ENCODE measurements at regions not wholly inside any gene's neighbourhood (a gene's known extent, or its start where the extent isn't known, plus 50 kb on each side); places are given as distances from the start of the nearest gene placed in this dataset.

DNA sequence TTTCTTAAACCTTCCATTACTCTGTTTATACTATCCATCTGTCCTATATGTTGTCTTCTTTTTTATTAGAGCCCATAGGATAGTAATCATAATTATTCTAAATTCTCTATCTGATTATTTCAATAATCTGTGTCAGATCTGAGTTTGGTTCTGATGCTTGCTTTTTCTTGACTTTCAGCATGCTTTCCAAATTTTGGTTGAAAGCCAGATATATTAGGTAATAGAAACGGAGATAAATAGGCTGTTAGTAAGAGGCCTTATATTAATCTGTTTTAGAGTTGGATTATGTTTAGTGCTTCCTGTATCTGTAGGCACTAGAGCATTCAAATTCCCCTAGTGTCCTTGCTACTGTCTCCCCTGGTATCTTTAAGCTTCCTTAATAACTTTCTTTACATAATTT is 939.9 kb upstream of the GHITM start:
- DNase-seq (ENCODE audit: low spot score in 2 of 2), result no peak

DNA sequence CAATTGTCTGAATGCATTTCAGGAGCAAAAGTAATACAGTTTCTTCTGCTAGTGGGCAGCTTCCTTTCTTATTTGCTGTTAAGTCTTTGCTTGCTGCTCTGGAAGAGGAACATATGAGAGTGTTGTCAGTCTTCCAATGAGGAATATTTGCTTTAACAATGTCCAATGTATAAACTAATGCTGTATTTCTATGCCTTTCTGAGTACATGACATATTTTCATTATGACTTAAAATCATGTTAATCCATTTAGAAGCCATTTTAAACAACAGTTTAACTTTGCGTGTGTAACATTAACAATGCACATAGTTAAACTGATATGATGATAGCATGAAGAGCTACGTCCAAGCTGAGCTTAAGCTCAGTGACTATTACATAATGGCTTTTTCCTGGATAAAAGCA is 933.4 kb upstream of the GHITM start:
- Histone ChIP-seq H3K4me3 (no peak overlapping the region), H3K9me3 (no peaks in the 10 kb centered on the region), H3K27ac (no peak overlapping the region), H3K36me3 (no peaks in the 10 kb centered on the region), H3K27me3 (no peaks in the 10 kb centered on the region), H3K4me1 (no peaks in the 10 kb centered on the region)
- no peak for DNase-seq (ENCODE audit: low spot score in 2 of 2)
- TF ChIP-seq, protein P1, sequence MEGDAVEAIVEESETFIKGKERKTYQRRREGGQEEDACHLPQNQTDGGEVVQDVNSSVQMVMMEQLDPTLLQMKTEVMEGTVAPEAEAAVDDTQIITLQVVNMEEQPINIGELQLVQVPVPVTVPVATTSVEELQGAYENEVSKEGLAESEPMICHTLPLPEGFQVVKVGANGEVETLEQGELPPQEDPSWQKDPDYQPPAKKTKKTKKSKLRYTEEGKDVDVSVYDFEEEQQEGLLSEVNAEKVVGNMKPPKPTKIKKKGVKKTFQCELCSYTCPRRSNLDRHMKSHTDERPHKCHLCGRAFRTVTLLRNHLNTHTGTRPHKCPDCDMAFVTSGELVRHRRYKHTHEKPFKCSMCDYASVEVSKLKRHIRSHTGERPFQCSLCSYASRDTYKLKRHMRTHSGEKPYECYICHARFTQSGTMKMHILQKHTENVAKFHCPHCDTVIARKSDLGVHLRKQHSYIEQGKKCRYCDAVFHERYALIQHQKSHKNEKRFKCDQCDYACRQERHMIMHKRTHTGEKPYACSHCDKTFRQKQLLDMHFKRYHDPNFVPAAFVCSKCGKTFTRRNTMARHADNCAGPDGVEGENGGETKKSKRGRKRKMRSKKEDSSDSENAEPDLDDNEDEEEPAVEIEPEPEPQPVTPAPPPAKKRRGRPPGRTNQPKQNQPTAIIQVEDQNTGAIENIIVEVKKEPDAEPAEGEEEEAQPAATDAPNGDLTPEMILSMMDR (IDR thresholded peaks at IDR 0.05), result no peak
- intact Hi-C loops (cut with DNase I), result no loop called here

More for the DNA sequence above, 939.9 kb upstream of the GHITM start:
- Histone ChIP-seq H3K27ac (no peak overlapping the region), H3K9me3 (no peaks in the 10 kb centered on the region), H3K36me3 (no peaks in the 10 kb centered on the region), H3K4me3 (no peak overlapping the region), H3K4me1 (no peaks in the 10 kb centered on the region), H3K27me3 (no peaks in the 10 kb centered on the region)
- intact Hi-C loops (cut with DNase I), result no loop called here
- TF ChIP-seq, protein P1 (IDR thresholded peaks at IDR 0.05), result no peak

DNA sequence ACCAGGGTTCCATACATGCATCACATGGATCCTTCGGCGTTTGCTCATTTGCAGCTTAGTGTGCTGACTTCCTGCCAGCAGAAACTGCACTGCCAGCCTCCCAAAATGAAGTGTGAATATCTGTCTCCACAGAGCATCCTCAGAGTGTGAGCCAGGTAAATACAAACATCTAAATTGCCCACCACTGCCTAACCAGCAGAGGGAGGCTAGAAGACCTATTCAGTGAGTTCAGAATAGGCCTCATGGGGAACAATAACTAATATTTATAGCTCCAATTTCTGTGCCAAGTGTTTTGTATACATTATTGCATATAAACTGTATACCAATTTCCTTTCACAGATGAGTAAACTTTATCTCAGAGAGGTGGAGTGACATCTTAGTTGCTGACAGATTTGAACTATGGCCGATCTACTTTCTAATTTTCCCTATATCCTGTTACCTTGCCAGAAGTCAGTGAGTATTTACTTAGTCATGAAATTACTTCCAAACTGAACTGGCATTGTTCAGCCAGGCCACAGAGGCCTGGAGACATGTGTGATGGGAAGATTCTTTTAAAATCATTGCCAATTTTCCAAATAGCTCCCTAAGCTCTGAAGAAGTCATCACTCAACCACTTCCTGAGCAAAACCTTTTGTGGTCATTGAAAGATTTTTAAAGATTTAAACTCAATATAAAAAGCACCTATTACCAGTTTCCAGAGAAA is 926.5 kb upstream of the GHITM start:
- no peak overlapping the region for H3K27ac ChIP-seq
- H3K27me3 ChIP-seq, result no peaks in the 10 kb centered on the region
- intact Hi-C loops (cut with DNase I), result no loop called here
- H3K36me3 ChIP-seq, result no peaks in the 10 kb centered on the region
- TF ChIP-seq, protein P1 (IDR thresholded peaks at IDR 0.05), result no peak
- no peaks in the 10 kb centered on the region for H3K4me1 ChIP-seq
- no peak overlapping the region for H3K4me3 ChIP-seq
- DNase-seq (ENCODE audit: low spot score in 2 of 2), result no peak
- H3K9me3 ChIP-seq, result no peaks in the 10 kb centered on the region

DNA sequence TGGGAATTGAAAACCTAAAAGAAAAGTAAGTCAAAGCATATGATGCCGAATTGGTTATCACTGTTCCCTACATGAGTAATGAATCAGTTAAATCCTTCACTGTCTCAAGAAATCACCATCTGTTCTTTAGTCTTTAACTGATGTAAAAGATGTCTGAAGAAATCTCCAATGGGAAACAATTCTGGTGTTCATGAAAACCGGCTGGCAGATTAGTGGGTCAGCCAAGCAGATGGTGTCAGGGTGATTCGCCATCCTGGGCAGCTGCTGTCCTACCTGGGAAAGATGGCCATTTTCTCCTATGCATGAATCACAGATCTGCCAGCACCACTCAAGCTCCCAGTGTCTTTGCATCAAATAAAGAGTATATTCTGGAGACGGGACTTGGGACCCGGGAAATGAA is 925.2 kb upstream of the GHITM start:
- Histone ChIP-seq H3K36me3 (no peaks in the 10 kb centered on the region), H3K4me1 (no peaks in the 10 kb centered on the region), H3K9me3 (no peaks in the 10 kb centered on the region), H3K27me3 (no peaks in the 10 kb centered on the region), H3K4me3 (no peak overlapping the region), H3K27ac (no peak overlapping the region)
- TF ChIP-seq, protein P1 (IDR thresholded peaks at IDR 0.05), result no peak
- DNase-seq (ENCODE audit: low spot score in 2 of 2), result no peak
- intact Hi-C loops (cut with DNase I), result no loop called here

DNA sequence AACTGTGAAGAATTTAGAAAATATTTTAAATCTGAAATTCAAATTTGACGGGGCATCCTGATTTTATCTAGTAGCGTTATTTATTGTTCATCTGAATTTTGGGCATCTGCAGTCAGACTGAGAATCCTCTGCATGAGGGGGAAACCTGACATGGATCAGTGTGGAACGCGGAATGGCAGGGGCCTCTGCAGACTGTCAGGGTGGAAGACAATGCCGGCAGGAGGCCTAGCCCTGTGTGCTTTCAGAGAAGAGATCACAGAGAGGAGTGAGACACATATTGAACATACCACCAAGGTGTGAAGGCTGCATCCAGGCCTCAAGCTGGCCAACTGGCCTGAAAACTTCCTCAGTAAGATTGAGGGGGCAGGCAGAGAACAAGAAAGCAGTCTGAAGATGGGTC is 921.1 kb upstream of the GHITM start:
- H3K9me3 ChIP-seq, result no peaks in the 10 kb centered on the region
- H3K4me3 ChIP-seq, result no peak overlapping the region
- H3K4me1 ChIP-seq, result no peaks in the 10 kb centered on the region
- DNase-seq (ENCODE audit: low spot score in 2 of 2), result no peak
- no peaks in the 10 kb centered on the region for H3K27me3 ChIP-seq
- no peaks in the 10 kb centered on the region for H3K36me3 ChIP-seq
- intact Hi-C loops (cut with DNase I), result no loop called here
- H3K27ac ChIP-seq, result no peak overlapping the region
- TF ChIP-seq, protein P1 (IDR thresholded peaks at IDR 0.05), result no peak

DNA sequence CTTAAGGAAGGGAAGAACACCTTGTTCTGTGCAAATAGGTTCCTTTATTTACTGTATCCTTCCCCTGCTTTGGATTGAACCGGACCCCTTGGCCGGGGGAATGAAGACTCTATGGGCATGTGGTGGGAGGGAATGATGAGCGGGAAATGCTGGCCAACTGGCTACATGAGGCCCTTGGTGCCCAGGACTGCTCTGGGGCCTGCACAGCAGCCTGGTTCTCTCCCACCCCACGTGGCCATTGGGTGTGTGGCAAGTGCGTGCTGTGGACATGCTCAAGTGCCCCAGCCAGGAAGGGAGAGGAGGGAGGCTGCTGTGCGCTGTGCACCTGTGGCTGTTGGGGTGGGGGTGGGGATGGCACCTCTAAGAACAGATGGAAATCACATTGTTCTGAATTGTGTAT is 917.0 kb upstream of the GHITM start:
- intact Hi-C loops (cut with DNase I), result no loop called here
- no peak overlapping the region for H3K4me3 ChIP-seq
- H3K36me3 ChIP-seq, result no peaks in the 10 kb centered on the region
- H3K27me3 ChIP-seq, result no peaks in the 10 kb centered on the region
- no peak overlapping the region for H3K27ac ChIP-seq
- TF ChIP-seq, protein P1 (IDR thresholded peaks at IDR 0.05), result no peak
- no peak for DNase-seq (ENCODE audit: low spot score in 2 of 2)
- no peaks in the 10 kb centered on the region for H3K4me1 ChIP-seq
- no peaks in the 10 kb centered on the region for H3K9me3 ChIP-seq

Data from ascending aorta (tissue), 2 donors.